ENCODE measurements at regions not wholly inside any gene's neighbourhood (a gene's known extent, or its start where the extent isn't known, plus 50 kb on each side); places are given as distances from the start of the nearest gene placed in this dataset.

DNA sequence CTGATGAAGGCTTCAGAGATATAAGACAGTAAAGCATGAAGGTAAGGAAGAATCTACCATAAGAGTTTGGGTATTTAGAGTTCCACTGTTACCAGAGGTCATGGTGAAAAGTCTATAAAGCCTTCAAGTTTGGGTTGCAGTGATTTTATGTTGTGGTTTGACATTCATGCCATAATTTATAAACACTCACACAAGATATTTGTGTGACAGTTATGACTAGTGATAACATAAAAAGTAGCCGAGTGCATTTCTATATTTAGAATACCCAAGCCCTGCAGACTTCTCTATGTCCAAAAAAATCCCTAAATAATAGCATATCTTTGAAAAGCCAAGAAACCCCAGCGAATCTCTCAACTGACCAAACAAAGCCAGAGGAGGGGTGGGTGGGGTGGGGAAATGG, 229.9 kb downstream of the CXCL12 start:
- TF ChIP-seq, protein P1, sequence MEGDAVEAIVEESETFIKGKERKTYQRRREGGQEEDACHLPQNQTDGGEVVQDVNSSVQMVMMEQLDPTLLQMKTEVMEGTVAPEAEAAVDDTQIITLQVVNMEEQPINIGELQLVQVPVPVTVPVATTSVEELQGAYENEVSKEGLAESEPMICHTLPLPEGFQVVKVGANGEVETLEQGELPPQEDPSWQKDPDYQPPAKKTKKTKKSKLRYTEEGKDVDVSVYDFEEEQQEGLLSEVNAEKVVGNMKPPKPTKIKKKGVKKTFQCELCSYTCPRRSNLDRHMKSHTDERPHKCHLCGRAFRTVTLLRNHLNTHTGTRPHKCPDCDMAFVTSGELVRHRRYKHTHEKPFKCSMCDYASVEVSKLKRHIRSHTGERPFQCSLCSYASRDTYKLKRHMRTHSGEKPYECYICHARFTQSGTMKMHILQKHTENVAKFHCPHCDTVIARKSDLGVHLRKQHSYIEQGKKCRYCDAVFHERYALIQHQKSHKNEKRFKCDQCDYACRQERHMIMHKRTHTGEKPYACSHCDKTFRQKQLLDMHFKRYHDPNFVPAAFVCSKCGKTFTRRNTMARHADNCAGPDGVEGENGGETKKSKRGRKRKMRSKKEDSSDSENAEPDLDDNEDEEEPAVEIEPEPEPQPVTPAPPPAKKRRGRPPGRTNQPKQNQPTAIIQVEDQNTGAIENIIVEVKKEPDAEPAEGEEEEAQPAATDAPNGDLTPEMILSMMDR (IDR thresholded peaks at IDR 0.05; ENCODE audit: borderline replicate concordance, extremely low read depth, low read length, poor library complexity, severe bottlenecking): no peak
- no peak for TF ChIP-seq EZH2 (IDR thresholded peaks at IDR 0.05; ENCODE audit: borderline replicate concordance, low read depth, low read length, severe bottlenecking)
